ENCODE measurements at regions not wholly inside any gene's neighbourhood (a gene's known extent, or its start where the extent isn't known, plus 50 kb on each side); places are given as distances from the start of the nearest gene placed in this dataset.

DNA sequence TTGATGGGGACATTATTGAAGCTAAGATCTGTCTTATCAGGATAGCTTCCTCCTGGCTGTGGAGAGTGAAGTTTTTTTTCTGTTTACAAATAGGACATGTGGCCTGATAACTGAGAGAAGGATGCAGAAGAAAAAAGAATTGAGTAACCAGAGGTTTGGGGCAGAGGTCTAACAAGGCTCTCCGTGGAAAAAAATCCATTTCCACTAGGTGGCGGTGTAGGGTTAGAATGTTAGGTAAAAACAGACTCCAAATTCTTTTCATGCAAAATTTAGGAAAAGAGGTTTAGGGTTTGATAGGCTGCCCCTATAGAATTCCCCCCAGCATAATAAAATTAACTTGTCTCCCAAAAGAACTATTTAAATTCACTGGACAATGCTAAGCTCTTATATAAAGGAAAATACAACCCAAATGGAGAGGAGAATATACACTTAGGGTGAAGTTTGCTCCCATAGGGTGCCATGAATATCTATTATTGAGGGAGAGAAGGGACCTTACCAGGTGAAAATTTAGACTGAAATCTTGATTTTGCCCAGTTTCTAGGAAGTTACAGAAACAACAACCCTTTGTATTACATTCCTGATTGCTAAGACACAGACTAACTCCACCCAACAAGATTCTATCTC, 1560.4 kb downstream of the OTOL1 start:
- Histone ChIP-seq H3K36me3 (no peaks in the 10 kb centered on the region), H3K9me3 (replicated peaks) (peaks cover 10% of the 10 kb centered on the region), H3K27me3 (ENCODE audit: low read depth) (no peaks in the 10 kb centered on the region), H3K4me1 (no peaks in the 10 kb centered on the region), H3K27ac (replicated peaks) (no peak overlapping the region), H3K4me3 (no peak overlapping the region)
- DNase-seq, result no peak
- TF ChIP-seq, protein P1, sequence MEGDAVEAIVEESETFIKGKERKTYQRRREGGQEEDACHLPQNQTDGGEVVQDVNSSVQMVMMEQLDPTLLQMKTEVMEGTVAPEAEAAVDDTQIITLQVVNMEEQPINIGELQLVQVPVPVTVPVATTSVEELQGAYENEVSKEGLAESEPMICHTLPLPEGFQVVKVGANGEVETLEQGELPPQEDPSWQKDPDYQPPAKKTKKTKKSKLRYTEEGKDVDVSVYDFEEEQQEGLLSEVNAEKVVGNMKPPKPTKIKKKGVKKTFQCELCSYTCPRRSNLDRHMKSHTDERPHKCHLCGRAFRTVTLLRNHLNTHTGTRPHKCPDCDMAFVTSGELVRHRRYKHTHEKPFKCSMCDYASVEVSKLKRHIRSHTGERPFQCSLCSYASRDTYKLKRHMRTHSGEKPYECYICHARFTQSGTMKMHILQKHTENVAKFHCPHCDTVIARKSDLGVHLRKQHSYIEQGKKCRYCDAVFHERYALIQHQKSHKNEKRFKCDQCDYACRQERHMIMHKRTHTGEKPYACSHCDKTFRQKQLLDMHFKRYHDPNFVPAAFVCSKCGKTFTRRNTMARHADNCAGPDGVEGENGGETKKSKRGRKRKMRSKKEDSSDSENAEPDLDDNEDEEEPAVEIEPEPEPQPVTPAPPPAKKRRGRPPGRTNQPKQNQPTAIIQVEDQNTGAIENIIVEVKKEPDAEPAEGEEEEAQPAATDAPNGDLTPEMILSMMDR (IDR thresholded peaks at IDR 0.05; ENCODE audit: borderline replicate concordance), result peak; percentile 56
- intact Hi-C loops (cut with micrococcal nuclease), result no loop called here

DNA sequence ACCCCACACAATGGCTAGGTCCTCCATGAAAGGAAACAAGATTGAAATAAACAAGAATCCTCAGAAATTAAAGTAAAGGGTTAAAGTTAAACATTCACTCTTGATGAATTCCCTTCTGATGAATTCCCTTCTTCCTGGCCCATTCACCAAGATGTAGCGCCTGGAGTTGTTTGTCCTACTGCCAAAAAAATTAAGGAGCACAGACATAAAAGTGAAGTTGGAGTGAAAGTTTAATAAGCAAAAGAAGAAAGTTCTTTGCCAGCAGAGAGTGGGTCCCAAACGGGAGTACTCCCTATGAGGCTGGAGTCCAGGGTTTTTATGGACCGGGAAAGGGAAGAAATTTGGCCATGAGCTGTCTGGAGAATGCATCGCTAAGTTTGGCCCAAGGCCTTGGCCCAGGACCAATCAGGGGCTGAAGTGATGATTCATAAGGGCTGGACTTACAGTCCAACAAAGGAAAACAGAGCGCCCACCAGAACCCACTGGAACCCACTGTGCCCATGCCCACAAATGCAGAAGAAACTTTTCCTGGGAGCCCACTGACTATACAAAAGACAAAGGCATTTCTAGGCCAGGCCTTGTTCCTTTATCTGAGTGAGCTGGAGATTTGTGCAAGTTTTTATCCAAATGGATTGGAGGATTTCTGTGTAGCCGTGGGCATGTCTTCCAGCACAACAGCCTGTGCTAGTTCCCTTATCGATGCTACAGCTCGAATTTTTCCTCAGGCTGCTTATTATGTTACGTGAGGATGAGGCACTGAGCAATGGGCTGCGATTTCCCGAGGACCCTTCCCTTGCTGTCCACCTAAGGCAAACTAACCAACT, 1561.6 kb downstream of the OTOL1 start:
- Histone ChIP-seq H3K27me3 (ENCODE audit: low read depth) (no peaks in the 10 kb centered on the region), H3K4me3 (no peak overlapping the region), H3K9me3 (replicated peaks) (peaks cover 10% of the 10 kb centered on the region), H3K4me1 (no peaks in the 10 kb centered on the region), H3K36me3 (no peaks in the 10 kb centered on the region), H3K27ac (replicated peaks) (no peak overlapping the region)
- TF ChIP-seq, protein P1 (IDR thresholded peaks at IDR 0.05; ENCODE audit: borderline replicate concordance), result no peak
- no peak for DNase-seq
- intact Hi-C loops (cut with micrococcal nuclease), result no loop called here

DNA sequence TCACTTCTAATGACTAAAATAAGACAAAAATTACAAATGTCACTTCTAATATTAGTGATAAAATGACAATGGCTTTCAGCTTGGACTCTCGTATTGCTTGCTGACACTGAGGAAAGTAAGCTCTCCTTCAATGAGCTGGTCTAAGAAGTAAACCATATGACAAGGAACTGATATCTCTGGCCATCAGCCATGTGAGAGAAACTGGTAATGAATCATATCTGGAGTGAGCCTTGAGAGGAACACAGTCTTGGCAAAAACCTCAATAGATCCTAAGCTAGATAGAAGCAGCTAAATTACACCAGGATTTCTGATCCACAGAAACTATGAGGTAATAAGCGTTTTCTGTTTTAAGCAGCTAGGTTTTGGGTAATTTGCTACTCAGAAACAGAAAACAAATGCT, 1575.1 kb downstream of the OTOL1 start:
- Histone ChIP-seq H3K9me3 (replicated peaks) (peaks cover 38% of the 10 kb centered on the region), H3K27ac (replicated peaks) (no peak overlapping the region), H3K36me3 (no peaks in the 10 kb centered on the region), H3K4me3 (no peak overlapping the region), H3K27me3 (ENCODE audit: low read depth) (no peaks in the 10 kb centered on the region), H3K4me1 (no peaks in the 10 kb centered on the region)
- no peak for DNase-seq
- TF ChIP-seq, protein P1 (IDR thresholded peaks at IDR 0.05; ENCODE audit: borderline replicate concordance), result no peak
- intact Hi-C loops (cut with micrococcal nuclease), result no loop called here
